ENCODE measurements at regions not wholly inside any gene's neighbourhood (a gene's known extent, or its start where the extent isn't known, plus 50 kb on each side); places are given as distances from the start of the nearest gene placed in this dataset.

DNA sequence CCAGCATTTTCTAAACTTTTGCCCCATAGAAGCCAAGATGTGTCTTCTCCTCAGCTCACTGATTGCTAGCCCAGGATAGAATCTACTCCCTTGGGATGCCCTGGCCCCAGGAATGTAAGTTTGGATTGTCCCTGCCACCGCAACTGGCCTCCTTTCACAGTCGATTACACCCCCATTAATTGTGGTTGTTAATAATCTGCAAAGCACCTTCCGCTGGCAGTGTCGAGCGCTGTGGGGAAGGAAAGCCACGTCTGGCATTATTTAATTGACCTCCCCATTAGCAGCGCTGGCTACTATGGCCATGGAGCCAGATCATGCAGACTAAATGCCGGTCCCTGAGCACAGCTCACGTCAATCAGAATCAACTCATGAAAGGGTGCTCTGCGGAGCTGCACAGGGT is 597.3 kb upstream of the PLXNA2 start:
- TF ChIP-seq, protein P1, sequence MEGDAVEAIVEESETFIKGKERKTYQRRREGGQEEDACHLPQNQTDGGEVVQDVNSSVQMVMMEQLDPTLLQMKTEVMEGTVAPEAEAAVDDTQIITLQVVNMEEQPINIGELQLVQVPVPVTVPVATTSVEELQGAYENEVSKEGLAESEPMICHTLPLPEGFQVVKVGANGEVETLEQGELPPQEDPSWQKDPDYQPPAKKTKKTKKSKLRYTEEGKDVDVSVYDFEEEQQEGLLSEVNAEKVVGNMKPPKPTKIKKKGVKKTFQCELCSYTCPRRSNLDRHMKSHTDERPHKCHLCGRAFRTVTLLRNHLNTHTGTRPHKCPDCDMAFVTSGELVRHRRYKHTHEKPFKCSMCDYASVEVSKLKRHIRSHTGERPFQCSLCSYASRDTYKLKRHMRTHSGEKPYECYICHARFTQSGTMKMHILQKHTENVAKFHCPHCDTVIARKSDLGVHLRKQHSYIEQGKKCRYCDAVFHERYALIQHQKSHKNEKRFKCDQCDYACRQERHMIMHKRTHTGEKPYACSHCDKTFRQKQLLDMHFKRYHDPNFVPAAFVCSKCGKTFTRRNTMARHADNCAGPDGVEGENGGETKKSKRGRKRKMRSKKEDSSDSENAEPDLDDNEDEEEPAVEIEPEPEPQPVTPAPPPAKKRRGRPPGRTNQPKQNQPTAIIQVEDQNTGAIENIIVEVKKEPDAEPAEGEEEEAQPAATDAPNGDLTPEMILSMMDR (IDR thresholded peaks at IDR 0.05), result no peak
- TF ChIP-seq EP300 (IDR thresholded peaks at IDR 0.05) (no peak), POLR2AphosphoS5 (IDR thresholded peaks at IDR 0.05) (no peak), POLR2A (IDR thresholded peaks at IDR 0.05; ENCODE audit: low read depth) (no peak)
